SK-N-SH treated with all-trans-retinoic acid at 6 μM for 48 hours (cell line): ENCODE measurements at regions not wholly inside any gene's neighbourhood (a gene's known extent, or its start where the extent isn't known, plus 50 kb on each side); places are given as distances from the start of the nearest gene placed in this dataset.

ENCODE experiments used
- BACH2 ChIP-seq: fragments of 250-450 bp; sonication (Bioruptor Pico); IDR thresholded peaks from 2 replicates; pipeline ENCODE4 v1.9.0; 2021; ENCODE audit warnings: mild to moderate bottlenecking, borderline replicate concordance
- CSDC2 ChIP-seq: fragments of 250-450 bp; sonication (Bioruptor Pico); IDR thresholded peaks from 2 replicates; pipeline ENCODE4 v1.5.0; 2020; ENCODE audit warnings: mild to moderate bottlenecking, moderate library complexity
- OSR1 ChIP-seq: fragments of 250-450 bp; sonication (Bioruptor Pico); IDR thresholded peaks from 2 replicates; pipeline ENCODE4 v1.8.0; 2022; ENCODE audit warnings: moderate library complexity, mild to moderate bottlenecking, inconsistent platforms
- PATZ1 ChIP-seq: fragments of 250-450 bp; sonication (Bioruptor Pico); IDR thresholded peaks from 2 replicates; pipeline ENCODE4 v1.8.0; 2020; ENCODE audit warnings: mild to moderate bottlenecking, moderate library complexity, borderline replicate concordance
- TCF4 ChIP-seq: fragments of 250-450 bp; sonication (Bioruptor Pico); IDR thresholded peaks from 2 replicates; pipeline ENCODE4 v1.8.0; 2021; ENCODE audit warnings: mild to moderate bottlenecking, moderate library complexity, borderline replicate concordance
- ZFP3 ChIP-seq: fragments of 250-450 bp; sonication (Bioruptor Pico); IDR thresholded peaks from 2 replicates; pipeline ENCODE4 v1.5.0; 2020; ENCODE audit warnings: mild to moderate bottlenecking, moderate library complexity
- ZFP30 ChIP-seq: fragments of 450-650 bp; formaldehyde crosslinking; IDR thresholded peaks from 2 replicates; pipeline ENCODE4 v1.5.0; 2022; ENCODE audit warnings: mild to moderate bottlenecking, moderate library complexity
- ZNF70 ChIP-seq: fragments of 450-650 bp; formaldehyde crosslinking; IDR thresholded peaks from 2 replicates; pipeline ENCODE4 v1.5.0; 2020; ENCODE audit warnings: mild to moderate bottlenecking, moderate library complexity
- ZNF8 ChIP-seq: fragments of 450-650 bp; formaldehyde crosslinking; IDR thresholded peaks from 2 replicates; pipeline ENCODE4 v1.5.0; 2020; ENCODE audit warnings: mild to moderate bottlenecking, moderate library complexity
- TF ChIP-seq, protein P1 (sequence below): fragments of 250-450 bp; sonication (Bioruptor Pico); IDR thresholded peaks from 2 replicates; pipeline ENCODE4 v1.5.0; 2020; ENCODE audit warnings: mild to moderate bottlenecking, moderate library complexity

DNA sequence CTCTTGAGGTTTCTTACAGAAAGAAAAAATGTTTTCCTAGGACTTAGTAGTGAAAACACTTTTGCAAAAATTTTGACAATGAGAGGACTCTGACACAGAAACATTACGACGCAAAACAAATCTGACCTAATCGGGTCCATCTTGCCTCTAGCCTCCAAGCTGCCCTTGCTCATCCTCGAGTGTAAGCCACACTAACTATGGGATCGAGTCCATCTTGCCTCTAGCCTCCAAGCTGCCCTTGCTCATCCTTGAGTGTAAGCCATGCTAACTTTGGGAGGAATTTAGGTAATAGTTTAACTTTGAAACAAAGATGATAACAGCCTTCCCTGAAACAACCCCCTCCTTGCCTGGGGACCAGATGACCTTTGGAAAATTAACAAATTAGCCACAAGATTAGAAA is 100.3 kb upstream of the FRG1 start:
- TF ChIP-seq ZFP3 (CRISPR knock-in tag) (no peak), ZFP30 (no peak), CSDC2 (CRISPR knock-in tag) (no peak), PATZ1 (CRISPR knock-in tag) (no peak), TCF4 (CRISPR knock-in tag) (no peak), ZNF70 (CRISPR knock-in tag) (no peak), OSR1 (CRISPR knock-in tag) (no peak), ZNF8 (CRISPR knock-in tag) (no peak), BACH2 (CRISPR knock-in tag) (no peak)
- TF ChIP-seq, protein P1, sequence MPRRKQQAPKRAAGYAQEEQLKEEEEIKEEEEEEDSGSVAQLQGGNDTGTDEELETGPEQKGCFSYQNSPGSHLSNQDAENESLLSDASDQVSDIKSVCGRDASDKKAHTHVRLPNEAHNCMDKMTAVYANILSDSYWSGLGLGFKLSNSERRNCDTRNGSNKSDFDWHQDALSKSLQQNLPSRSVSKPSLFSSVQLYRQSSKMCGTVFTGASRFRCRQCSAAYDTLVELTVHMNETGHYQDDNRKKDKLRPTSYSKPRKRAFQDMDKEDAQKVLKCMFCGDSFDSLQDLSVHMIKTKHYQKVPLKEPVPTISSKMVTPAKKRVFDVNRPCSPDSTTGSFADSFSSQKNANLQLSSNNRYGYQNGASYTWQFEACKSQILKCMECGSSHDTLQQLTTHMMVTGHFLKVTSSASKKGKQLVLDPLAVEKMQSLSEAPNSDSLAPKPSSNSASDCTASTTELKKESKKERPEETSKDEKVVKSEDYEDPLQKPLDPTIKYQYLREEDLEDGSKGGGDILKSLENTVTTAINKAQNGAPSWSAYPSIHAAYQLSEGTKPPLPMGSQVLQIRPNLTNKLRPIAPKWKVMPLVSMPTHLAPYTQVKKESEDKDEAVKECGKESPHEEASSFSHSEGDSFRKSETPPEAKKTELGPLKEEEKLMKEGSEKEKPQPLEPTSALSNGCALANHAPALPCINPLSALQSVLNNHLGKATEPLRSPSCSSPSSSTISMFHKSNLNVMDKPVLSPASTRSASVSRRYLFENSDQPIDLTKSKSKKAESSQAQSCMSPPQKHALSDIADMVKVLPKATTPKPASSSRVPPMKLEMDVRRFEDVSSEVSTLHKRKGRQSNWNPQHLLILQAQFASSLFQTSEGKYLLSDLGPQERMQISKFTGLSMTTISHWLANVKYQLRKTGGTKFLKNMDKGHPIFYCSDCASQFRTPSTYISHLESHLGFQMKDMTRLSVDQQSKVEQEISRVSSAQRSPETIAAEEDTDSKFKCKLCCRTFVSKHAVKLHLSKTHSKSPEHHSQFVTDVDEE (CRISPR knock-in tag): no peak
